ENCODE measurements at regions not wholly inside any gene's neighbourhood (a gene's known extent, or its start where the extent isn't known, plus 50 kb on each side); places are given as distances from the start of the nearest gene placed in this dataset.

DNA sequence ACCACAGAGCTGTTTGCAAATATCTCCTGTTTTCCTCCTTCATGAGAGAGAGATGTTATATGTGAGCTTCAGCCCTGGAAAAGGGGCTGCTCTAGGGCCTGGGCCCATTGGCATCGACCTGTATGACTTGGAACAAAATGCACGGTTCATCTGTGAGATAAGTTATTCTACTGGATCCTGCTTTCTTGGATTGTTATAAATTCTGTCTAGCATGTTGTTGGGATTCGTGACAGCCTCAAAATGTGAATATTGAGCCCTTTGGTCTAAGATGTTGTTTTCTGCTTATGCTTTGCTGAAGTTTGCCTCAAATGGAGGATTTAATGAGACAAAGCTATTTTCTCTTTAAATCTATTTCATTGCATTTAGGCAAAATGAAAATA is 372.9 kb downstream of the EN1 start:
- TF ChIP-seq, protein P1, sequence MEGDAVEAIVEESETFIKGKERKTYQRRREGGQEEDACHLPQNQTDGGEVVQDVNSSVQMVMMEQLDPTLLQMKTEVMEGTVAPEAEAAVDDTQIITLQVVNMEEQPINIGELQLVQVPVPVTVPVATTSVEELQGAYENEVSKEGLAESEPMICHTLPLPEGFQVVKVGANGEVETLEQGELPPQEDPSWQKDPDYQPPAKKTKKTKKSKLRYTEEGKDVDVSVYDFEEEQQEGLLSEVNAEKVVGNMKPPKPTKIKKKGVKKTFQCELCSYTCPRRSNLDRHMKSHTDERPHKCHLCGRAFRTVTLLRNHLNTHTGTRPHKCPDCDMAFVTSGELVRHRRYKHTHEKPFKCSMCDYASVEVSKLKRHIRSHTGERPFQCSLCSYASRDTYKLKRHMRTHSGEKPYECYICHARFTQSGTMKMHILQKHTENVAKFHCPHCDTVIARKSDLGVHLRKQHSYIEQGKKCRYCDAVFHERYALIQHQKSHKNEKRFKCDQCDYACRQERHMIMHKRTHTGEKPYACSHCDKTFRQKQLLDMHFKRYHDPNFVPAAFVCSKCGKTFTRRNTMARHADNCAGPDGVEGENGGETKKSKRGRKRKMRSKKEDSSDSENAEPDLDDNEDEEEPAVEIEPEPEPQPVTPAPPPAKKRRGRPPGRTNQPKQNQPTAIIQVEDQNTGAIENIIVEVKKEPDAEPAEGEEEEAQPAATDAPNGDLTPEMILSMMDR (IDR thresholded peaks at IDR 0.05): no peak
- TF ChIP-seq CREM (CRISPR knock-in tag; IDR thresholded peaks at IDR 0.05): no peak
- TF ChIP-seq GTF2I (CRISPR knock-in tag; conservative IDR thresholded peaks at IDR 0.05): no peak
- TF ChIP-seq, protein P2, sequence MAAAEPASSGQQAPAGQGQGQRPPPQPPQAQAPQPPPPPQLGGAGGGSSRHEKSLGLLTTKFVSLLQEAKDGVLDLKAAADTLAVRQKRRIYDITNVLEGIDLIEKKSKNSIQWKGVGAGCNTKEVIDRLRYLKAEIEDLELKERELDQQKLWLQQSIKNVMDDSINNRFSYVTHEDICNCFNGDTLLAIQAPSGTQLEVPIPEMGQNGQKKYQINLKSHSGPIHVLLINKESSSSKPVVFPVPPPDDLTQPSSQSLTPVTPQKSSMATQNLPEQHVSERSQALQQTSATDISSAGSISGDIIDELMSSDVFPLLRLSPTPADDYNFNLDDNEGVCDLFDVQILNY (CRISPR knock-in tag; IDR thresholded peaks at IDR 0.05): no peak
- TF ChIP-seq, protein P3, sequence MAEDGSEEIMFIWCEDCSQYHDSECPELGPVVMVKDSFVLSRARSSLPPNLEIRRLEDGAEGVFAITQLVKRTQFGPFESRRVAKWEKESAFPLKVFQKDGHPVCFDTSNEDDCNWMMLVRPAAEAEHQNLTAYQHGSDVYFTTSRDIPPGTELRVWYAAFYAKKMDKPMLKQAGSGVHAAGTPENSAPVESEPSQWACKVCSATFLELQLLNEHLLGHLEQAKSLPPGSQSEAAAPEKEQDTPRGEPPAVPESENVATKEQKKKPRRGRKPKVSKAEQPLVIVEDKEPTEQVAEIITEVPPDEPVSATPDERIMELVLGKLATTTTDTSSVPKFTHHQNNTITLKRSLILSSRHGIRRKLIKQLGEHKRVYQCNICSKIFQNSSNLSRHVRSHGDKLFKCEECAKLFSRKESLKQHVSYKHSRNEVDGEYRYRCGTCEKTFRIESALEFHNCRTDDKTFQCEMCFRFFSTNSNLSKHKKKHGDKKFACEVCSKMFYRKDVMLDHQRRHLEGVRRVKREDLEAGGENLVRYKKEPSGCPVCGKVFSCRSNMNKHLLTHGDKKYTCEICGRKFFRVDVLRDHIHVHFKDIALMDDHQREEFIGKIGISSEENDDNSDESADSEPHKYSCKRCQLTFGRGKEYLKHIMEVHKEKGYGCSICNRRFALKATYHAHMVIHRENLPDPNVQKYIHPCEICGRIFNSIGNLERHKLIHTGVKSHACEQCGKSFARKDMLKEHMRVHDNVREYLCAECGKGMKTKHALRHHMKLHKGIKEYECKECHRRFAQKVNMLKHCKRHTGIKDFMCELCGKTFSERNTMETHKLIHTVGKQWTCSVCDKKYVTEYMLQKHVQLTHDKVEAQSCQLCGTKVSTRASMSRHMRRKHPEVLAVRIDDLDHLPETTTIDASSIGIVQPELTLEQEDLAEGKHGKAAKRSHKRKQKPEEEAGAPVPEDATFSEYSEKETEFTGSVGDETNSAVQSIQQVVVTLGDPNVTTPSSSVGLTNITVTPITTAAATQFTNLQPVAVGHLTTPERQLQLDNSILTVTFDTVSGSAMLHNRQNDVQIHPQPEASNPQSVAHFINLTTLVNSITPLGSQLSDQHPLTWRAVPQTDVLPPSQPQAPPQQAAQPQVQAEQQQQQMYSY (CRISPR knock-in tag; IDR thresholded peaks at IDR 0.05): no peak

Data from WTC11 (cell line).